NCI-H2107 (cell line): ENCODE measurements at regions not wholly inside any gene's neighbourhood (a gene's known extent, or its start where the extent isn't known, plus 50 kb on each side); places are given as distances from the start of the nearest gene placed in this dataset.

Experiments
- DNase-seq: peaks from one replicate; lab custom pipeline; 2025; lab: John Stamatoyannopoulos, UW

GRCh38 chr4:152112887-152113286 is 352.1 kb upstream of the GATB start:
- no peak for DNase-seq

DNA sequence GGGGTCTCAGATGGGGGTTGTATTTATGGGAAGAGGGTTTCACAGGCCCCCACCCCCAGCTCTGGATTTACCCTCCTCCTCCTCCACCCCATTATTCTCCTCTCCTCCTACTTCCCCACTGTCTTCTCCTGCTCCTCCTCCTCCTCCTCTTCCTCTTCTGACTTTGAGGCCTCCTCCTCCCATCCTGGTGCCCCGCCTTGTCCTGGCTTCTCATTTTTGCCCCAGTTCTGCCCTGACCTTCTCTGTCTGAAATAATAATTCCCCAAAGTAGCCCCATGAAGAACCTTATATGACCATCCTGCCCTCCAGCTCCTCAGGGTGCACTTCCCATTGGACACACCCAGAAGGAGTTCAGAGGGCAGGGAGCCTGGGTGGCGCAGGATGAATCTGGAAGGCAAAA is 351.4 kb upstream of the GATB start:
- no peak for DNase-seq

GRCh38 chr4:152110780-152111179 is 350.0 kb upstream of the GATB start:
- no peak for DNase-seq

DNA sequence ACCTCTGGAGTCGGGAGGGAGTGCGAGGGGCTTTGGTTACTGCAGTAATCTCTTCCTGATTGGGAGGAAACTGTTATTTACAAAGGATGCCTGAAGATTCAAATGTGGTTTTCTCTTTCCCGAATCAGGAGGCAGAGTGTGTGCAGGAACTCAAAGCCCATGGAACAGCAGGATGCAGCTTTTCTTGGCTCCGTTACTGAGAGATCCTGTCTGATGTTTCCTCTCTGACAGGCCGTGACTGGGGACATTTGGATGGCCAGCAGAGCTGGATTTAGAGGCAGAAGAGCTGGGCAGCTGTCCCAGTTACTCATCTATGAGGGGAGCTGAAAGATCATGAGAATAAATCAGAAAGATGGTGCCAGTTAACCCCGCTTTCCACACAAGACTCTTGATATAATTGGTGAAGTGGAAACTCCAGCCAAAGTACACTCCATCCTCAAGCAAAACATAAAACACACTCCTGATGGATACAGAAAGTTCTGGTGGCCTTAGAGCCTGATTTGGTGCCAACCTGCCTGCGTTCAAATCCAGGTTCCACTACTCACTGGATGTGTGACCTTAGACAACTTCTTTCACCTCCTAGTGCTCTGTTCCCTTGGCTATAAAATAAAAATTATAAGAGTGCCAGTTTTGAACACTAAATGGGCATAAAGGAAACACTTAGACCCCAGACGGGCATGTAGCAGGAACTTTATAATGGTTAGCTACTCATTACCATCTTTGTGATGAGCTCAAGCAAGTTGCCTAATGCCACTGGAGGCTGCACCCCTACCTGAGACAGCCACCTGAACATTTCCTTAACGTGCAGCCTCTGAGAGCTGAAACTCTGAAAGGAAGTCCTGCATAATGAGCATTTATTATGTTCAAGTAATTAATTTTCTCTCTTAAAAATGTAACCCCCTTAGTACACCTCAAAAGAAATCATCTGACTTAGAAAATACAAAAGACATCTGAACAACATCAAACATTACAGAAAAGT is 349.0 kb upstream of the GATB start:
- no peak for DNase-seq

GRCh38 chr4:152107736-152108500 is 347.1 kb upstream of the GATB start:
- DNase-seq: no peak

GRCh38 chr4:152106781-152107321 is 346.0 kb upstream of the GATB start:
- no peak for DNase-seq

- DNase-seq: no peak
Observed at GRCh38 chr4:152106113-152106763, 345.4 kb upstream of the GATB start.

DNA sequence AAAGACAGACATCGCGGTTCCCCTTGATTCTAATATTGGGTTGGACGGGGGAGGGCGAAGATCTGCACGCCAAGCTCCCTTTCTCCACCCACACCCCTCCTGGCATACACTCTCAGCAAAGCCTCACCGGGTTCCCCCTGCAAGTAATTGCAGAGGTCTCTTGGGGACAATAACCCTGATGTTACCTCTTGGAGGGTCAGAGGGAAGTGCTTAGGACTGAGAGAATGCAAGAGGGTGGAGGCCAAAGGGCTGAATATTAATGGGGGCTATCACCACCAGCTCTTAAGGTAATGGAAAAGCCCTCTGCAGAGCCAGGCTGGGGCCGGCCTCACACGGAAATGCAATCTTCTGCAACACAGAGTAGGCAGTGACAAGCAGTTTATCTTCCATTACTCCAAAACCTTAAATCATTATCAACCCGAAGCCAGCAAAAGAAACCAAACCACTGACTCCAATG is 344.1 kb upstream of the GATB start:
- no peak for DNase-seq

GRCh38 chr4:152104356-152104755 is 343.5 kb upstream of the GATB start:
- DNase-seq: no peak

DNA sequence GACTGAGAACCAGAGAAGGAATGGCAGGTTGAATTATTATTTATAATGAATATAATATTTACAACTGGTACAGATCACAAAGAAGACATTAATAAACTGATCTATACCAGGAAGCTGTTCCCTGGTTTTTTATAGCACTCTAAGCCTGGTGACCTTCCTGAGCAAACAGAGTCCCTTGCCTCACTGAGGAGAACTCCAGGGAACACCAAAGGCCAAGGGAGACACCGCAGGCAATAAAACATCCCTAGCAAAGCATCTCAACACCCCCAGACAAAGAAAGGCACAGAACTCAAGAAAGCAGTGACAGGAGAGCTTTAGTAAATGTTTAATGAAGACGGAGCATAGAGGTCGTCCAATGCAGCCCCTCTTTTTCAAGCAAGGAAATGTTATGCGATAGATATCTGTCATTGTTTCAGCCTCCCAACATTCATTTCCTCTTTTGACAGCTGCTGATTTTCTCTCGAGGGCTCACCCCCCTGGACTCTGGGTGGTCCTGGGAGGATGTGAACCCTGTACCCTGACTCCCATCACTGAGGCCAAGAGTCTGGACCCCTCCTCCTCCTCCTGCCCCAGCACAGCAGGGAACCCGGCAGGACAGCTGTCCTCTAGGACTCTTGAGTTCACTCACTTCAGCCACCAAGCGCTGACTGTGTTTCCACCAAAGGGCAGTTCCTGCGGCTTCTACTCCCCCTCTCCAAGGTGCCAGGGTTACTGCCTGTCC is 342.5 kb upstream of the GATB start:
- no peak for DNase-seq

DNA sequence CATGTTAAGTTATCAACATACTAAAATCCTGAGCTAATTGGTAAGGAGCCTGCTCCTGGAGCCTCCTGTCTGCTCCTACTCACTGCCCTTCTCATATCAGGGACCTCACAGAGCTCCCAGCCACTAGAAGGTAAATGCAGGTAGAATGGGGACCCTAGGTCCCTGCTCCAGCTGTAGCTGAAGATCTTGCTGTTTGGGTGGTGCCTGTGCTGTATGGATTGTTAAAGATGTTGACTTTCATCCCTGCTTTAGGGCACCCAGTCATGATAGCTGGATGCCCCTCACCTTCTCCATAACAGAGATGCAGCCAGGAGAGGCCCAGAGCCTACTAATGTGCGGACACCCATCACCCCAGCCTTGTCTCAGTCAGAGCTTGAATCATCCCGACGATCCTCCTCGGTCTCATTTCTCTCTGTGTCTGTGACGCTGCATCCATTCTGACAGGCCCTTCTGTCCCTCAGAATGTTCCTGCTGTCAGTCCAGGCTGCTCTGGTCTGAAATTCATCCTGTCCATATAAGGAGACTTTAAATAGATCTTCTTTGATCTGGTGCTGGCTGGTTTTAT is 341.7 kb upstream of the GATB start:
- DNase-seq: no peak

GRCh38 chr4:152101556-152102435 is 341.0 kb upstream of the GATB start:
- no peak for DNase-seq

DNA sequence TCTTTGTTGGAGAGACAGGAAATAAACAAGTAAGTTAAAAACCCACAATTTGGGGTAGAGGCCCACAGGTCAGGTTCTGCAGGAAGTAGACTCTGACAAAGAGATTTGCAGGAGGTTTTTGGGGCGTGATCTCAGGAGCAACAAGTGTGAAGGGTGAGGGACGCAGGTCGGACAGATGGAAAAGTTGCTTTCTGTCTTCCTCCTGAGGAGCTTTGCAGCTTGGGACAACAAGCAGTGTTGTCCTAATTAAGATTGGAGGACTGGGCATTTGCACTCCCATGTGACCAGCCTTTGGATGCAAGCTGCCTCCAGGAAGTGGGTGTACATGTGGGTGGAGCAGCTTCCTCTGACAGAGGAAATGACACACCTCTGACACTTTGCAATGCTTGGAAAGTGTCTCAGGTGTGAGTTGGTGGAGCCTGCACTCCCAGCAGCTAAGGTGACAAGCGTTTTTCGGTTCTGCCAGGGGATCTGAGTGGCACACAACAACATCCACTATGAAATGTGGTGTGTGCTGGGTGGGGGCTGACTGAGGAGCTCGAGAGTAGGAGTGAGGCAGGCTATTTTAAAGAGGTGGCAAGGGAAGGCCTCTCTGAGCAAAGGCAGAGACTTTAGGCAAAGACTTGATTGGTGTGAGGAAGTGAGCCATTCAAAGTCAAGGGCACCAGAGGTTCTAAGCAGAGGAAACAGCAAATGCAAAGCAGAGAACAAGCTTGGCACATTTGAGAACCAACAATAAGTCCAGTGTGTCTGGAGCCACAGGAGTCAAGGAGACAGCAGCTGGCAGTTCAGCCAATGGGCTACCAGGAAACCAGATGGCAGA is 339.8 kb upstream of the GATB start:
- no peak for DNase-seq

DNA sequence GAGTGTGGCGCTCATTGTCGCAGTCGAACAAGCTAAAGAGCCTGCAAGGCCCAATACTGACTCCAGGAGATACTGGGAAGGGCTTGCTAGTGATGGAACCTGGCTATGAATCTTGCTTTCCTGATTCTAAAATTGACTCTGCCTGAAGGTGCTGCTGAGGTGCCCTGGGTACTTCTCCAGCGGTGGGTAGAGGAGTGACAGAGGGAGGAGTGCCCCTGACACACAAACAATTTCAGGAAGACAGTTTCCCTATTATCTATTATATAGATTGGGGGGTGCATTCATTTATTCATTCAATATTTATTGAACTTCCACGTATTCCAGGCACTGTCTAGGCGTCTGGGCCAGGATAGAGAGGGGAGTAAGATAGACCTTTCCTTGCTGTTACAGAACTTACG is 339.2 kb upstream of the GATB start:
- no peak for DNase-seq

- DNase-seq: no peak
Observed at GRCh38 chr4:152099555-152099954, 338.7 kb upstream of the GATB start.

DNA sequence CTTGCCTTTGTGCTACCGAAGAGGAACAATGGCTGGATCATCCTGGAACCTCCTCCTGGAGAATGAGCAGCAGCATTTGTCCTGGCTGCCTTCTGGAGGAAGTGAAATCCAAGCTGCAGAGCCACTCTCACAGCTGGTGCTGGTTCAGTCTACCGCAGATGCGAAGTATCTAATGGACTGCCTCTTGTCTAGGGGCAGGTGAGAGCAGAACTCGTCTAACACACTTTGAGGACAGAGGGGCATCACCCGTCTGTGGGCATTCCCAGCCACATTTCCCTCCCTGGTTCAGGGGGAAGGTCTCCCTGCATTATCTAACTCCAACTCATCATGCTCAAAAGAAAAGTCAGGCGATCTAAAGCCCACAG is 338.2 kb upstream of the GATB start:
- no peak for DNase-seq

- DNase-seq: no peak
Observed at GRCh38 chr4:152098365-152099060, 337.7 kb upstream of the GATB start.

DNA sequence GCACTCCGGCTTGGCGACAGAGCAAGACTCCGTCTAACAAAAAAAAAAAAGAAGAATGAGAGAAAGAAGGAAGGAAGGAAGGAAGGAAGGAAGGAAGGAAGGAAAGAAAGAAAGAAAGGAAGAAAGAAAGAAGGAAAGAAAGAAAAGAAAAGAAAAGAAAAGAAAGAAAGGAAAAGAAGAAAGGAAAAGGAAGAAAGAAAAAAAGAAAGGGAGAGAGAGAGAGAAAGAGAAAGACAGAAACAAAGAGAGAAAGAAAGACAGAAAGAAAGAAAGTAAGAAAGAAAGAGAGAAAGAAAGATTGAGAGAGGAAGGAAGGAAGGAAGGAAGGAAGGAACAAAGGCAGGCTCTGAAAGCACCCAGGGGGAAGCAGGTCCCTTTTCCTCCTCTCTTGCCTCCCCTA is 336.6 kb upstream of the GATB start:
- no peak for DNase-seq

GRCh38 chr4:152095701-152096070 is 334.9 kb upstream of the GATB start:
- DNase-seq: no peak
